HG02885 (cell line): ENCODE measurements at regions not wholly inside any gene's neighbourhood (a gene's known extent, or its start where the extent isn't known, plus 50 kb on each side); places are given as distances from the start of the nearest gene placed in this dataset.

ENCODE experiments used
- ATAC-seq: cut with Tn5 transposase; IDR thresholded peaks from one replicate; pipeline ENCODE4 v1.9.1; 2021; ENCODE audit warnings: mild to moderate bottlenecking; ENCODE audit not compliant: unreplicated experiment, poor library complexity

DNA sequence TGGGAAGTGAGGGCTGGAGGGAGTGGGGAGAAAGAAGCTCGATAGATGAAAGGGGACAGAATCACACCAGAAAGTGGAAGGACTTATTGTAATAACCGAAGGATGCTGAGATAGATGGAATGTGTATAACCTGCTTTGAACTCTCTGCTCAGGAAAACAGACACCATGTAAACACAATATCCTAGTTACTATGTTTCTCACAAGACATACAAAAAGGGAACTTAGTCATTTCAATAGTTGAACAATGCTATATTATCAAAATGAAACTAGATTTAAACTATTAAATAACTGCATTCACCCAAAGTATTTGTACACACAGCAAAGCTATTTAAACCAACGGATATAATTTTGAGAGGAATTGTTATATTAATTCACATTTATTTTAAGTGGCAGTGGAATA lies 108.3 kb upstream of the GADL1 start:
- ATAC-seq, result peak; percentile 53

DNA sequence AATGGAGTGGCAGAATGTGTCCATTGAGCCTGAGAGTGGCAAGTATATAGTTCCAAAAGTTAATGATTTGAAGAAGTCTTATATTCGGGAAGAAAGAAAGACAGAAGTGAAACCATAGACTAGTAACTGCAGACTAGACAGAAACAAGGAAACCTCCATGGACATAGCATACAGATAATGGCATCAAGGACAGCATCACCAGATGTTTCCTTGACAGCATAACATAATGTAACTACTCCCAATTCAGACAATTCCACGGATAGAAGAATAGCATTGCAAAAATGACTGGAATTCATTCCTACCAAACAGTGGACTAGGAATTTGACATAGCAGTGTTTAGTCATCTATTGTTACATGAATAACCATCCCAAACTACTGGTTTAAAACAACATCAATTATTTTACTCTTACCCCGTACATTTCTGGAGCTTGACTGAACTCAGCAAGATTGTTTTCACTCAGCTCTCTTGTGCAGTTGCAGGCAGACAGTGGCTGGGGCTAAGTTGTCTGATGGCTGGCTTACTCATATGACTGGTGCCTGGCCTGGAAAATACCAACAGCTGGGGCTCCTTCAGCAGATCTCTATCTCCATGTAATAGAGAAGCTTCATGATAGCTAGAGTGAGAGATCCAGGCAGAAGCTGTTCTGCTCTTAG lies 109.7 kb upstream of the GADL1 start:
- no peak for ATAC-seq

DNA sequence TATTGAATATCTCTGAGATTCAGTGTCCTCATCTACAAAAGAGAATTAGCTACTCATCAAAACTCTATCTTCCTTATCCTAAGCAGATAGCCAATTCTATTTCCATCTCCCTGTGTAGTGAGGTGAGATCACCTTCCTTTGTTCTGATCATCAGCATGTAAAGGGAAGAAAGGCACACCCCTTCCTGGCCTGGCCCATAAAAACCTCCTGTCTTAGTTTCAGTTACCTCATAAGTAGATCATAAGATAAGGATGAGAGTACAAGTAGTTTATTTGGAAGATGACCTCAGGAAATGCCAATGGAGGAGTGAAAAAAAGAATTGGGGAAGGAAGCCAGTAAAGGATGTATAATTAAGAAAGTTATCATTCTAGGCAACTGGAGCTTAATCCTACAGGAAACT lies 114.5 kb upstream of the GADL1 start:
- ATAC-seq, result no peak

DNA sequence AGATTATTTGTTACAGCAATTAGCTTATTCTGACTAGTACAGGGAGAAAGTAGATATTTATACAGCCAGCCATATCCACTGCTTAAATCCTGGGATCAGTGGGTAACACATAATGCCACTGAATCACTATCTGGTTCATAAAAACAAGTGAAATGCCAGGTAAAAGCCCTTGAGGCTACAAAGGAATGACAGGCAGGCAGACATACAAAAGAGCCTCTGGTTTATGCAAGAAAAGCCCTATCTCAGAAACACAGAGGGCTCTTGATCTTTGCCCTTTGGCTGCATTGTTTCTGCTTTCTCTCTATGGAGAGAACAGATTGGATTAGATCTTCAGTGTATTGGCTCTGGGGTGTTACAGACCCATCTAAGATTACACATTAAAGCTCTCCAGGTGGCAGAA lies 115.4 kb upstream of the GADL1 start:
- ATAC-seq, result no peak

DNA sequence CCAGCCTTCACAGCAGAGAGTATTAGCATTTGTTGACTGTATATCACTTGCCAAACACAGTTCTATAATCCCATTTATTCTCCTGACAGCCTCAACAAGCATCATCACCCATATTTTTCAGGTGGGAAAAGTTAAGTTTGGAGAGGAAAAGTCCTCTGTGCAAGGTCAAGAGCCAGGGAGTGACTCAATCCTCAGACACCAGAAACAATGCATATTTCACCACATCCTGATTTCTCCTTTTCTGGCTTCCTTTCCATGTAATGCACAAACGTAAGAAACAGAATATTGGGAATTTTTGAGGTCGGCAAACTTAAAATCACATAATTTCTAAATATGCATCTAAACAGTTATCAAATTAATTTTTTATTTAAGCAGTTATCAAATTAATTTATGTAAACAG lies 116.0 kb upstream of the GADL1 start:
- no peak for ATAC-seq

DNA sequence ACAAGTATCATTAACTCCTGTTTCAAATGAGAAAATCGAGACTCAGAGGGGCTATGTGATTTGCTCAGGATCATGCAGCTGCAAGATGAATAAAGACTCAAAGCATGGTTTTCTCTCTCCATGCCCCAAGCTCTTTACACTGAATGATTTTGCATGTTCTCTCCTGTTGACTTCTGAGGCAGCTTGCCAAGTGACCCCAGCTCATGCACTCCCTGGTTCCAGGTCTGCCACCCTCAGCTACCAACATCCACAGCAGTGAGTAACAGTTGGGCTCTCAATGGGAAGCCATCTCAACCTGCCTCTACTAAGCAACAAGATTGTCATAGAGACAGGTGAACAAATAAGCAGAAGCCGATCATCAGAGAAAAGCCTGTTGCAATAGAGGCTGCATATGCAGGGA lies 116.9 kb upstream of the GADL1 start:
- no peak for ATAC-seq

DNA sequence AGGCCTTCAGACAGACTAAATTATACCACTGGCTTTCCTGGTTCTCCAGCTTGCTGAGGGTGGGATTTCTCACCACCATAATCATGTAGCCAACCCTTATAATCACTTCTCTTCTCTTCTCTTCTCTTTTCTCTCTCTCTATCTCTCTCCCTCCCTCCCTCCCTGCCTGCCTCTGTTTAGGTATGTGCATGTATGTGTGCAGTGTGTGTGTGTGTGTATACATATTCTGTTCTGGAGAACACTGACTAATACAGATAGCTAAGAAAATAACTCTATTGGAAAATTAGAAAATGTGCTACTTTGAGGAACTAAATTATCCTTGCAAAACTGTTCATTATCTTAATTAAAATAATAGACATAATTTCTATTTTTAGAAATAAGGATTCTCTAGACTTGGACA lies 118.6 kb upstream of the GADL1 start:
- no peak for ATAC-seq

DNA sequence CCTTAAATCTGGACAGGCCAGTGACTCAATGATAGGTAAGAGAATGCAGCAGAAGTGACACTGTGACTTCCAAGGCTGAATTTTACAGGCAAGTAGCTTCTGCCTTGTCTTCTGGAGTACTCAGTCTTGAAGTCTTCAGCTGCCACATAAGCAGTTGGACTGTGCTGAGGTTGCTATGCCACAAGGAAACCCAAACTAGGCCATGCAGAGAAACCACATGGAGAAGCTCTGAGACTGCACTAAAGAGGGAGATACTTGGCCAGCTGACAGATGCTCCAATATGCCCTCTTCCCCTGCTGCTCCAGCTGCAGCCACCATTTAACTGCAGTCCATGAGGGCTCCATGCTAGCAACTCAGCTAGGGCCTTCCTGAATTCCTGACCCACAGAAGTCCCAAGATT lies 119.4 kb upstream of the GADL1 start:
- no peak for ATAC-seq

DNA sequence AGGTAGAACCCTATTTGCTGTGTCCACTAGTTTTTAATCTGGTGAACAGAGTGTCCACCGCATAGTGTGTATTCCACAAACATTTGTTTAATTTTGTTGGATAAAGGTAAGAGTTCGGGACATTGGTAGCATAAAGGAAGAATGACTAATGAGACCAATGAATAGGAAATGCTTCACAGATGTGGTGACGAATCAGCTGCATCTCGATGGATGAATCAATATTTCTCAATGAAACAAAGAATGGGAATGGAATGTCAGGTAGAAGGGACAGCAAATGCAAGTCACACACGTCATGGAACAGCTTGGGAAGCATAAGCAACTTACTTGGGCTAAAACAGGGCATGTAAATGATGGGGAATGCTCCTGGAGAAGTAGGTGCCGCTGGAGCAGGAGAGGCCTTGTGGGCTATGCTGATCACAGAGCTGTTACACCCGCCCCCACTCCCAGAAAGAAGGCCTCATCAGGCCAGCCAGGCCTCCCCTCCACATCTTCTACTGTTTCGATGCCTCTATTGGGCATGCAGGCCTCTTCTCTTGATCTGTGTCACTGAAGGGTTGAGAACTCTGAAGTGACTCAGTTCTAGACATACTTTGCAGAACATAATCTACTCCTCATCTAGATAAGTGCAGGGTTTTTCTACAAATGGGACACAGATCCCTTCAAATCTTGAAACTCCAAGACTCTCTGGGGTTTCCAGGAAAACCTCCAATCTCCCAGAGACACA lies 120.0 kb upstream of the GADL1 start:
- ATAC-seq, result no peak

DNA sequence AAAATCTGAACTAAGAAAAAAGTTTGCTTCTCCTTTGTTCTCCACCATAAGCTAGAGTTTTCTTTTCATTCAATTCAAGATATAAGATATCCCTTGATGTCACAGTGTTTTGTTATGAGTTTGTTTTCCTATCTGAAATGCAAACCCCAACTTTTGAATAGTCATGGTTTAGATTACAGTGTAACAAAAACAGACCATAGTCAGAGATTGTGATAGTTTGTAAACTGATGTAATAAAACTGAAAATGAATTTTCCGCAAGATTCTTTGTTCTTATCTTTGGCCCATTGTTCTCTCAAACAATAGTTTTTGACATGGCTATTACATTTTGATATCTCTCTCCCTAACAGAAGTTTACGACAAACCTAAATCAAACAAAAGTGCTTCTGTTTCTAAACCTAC lies 121.7 kb upstream of the GADL1 start:
- ATAC-seq, result no peak

DNA sequence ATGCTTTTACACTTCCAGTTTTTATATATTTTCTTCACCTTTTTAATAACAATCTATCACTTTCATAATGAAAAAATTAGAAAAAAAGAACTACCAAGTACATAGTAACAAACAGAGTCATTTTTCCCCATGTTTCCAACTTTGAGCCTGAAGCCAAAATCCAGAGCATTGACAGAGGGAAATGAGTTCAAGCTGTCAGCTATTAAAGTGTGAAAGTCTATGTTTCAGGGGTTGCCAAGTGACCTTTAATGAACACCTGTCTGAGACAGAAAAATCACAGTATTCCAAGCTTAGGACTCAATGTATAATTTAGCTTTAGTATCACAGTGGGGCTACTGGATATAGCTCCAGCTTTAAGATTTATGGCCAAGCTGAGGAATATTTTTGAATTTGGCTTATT lies 128.3 kb upstream of the GADL1 start:
- ATAC-seq, result no peak

DNA sequence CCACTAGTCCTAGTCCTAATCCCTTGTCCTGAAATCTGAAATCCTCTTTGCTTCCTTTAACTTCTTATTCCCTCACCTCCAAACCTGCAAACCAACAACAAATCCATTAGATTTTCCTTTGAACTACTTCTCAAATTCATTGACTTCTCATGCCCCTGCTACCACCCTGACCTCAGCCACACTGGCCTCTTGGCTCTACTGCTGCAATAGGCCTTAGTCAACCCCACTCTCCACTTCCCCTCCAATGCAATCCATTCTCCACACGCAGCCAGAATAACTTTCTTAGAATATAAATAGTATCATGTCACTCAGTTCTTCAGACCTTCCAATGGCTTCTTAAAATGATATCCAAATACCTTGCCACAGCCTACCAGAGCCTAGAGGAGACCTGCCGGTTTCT lies 131.1 kb upstream of the GADL1 start:
- no peak for ATAC-seq

DNA sequence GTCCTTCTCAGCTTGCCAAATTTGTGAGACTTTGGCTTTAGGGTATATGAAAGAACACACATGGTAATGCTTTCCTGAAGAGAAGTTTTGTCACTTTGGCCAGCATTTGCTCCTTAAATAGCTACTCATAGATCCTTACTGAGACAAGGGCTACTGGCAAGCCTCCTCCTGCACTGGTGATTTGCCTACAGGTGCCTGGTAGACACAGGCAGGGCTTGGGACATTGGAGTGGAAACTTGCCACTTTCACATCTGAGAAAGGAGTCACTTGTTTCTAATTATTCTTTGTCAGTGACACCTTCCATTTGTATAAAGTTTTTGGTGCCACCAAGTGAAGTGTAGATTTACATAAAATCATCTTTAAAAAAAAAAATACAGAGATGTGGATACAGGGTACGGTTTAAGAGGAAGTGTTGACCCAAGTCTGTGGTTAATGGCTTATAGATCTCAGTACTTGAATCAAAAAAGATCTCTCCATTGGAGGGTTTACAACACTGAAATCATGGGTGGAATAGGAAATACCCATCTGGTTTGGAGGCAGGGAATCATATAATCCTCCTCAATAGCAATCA lies 132.8 kb upstream of the GADL1 start:
- ATAC-seq, result no peak

DNA sequence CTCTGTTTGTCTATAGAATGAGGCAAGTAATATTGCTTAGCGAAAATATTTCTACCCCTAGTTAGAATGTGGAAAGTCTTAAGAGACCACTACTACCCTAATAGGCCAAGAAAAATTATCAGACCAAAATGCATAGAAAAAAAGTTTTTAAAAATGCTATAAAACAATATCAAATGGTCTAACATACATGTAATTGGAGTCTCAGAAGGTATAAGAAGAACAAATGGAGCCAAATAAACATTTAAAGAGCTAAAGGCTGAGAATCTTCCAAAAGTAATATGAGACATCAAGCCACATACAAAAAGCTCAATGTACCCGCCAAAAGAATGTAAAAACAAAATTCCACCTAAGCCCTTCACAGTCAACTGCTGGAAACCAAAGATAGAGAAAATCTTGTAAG lies 133.5 kb upstream of the GADL1 start:
- no peak for ATAC-seq

DNA sequence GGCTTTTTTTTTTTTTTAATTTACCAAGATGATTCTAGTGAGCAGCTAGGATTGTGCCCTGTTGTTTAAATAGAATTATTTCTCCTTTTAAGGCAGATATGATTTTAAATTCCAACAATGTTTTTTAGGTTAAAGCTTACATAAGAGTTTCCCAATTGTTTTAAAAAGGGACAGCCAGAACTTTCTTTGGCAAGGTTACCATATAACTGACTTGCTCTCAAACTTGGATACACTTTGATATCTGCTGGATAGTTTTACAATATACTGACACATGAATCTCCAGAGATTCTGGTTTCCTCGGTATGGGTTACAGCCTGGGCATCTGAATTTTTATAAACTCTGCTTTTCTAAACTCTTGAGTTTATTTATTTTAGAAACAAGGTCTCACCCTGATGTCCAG lies 134.3 kb upstream of the GADL1 start:
- ATAC-seq, result no peak

DNA sequence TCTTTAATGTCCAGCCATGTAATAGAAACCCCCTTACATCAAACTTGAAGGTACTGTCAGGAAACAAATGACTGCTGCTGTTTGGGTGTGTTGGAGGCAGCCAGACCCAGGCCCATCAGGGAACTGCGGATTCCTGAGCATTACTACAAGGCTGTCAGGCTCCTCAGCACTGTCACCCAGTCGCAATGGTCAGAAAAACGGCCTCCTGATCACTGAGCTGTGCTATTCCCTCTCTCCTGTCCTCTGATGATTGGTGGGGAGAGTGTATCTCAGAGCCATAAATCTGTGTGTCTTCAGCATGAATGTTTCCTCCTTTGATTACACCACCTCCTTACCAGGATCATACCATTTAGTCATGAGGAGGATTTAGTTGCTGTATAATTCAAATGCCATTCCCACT lies 135.2 kb upstream of the GADL1 start:
- ATAC-seq, result no peak

DNA sequence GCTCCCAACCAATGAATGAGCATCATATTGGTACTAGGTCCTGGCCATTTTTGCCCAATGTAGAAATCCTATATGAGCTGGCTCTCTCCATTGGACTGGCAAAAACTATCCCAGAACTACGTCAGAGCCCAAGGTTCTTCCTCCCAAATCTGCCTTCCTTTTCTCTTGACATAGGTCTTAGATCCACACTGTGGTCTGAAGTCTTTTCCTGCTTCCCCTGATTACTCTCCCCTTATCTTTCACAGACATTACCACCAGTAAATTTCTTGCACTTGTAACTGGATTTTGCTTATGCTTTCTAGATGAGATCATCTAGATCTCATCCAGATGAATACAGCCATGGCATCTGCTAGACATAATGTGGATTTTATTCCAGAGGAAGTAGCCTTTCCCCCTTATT lies 141.2 kb upstream of the GADL1 start:
- ATAC-seq, result no peak

DNA sequence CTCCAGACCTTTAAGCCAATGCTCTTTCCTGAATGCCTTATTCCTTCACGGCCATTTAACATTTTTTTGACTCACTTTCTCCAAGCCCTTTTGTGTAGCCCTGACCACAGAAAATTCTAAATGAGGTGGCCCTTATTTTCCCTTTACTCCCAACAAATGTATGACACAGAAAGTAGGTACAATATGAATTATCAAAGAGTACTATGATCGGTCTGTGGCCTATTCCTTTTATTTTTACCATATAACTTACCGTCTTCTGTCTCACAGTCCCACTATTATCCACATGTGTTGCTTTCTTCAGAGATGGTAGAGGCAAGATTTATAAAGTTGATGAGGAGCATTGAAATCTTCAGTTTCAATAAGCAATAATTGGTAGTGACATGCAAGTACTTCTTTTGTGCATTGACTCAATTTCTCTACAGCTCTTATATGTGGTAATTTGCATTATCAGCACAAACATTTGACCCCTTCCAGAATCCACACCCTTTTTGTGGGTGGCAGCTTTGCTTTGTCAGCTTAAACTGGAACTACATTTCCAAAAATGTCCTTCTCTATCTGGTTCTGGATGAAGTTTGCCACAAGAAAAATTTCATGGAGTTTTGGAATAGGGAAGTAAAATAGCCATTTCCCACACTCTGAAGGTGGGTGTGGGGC lies 143.8 kb upstream of the GADL1 start:
- ATAC-seq, result no peak

DNA sequence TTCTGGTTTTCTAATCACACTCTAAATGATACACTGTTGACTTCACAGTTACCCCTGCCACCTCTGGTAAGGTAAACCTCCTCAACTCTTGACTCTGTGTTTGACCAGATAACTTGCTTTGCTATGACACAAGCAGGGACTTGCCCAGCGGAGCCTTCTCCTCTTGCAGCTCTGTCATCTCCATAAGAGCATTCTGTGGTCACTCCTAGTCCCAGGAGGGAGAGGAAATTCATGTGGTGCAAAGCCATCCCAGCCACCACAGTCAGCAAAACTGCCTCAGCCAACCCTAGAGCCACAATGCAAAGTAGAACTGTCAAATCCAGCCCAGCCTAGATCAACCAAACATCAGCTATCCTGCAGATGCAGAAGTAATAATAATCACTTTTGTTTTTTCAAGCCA lies 144.7 kb upstream of the GADL1 start:
- no peak for ATAC-seq

DNA sequence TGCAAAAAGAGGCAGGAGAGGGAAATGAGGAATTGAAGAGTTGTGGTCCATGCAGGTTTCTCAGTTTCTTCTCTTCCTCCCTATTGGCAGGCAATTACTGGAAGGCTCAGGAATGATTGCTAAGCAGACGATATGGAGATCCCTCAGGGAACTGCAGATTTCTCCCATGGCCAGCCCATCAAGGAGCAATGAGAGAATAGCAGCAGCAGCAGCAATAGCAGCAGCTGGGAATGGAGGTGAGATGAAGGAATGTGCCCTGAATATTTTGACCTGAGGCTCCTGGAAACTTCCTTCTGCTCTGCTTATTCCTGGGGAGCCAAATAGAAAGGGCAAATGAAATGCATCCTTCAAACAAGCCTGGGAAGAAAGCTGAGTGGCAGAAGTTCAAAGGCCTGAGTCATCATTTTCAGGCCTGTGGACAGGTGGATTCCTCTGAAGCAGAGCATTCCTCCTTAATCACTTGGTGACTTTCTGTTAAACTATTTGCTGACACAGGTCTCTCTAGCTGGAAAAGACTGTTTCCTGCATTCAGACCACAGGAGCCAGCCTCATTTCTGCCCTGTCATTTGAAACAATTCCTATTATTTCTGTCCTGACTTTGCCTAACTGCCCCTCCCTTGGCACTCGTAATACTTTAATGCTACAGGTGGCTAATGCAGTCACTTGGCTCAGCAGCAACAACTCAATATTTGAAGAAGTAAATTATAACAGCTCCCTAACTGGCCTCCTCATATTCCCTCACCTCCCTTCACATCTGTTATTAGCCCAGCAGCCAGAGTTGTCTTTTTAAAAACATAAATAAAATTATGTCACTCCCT lies 146.9 kb upstream of the GADL1 start:
- ATAC-seq, result no peak
